Smooth muscle cell (in vitro differentiated cells): ENCODE measurements at regions not wholly inside any gene's neighbourhood (a gene's known extent, or its start where the extent isn't known, plus 50 kb on each side); places are given as distances from the start of the nearest gene placed in this dataset. TPM values are rescaled to one million over a fixed set of nuclear protein-coding genes. Genes with fewer than 3 reads are reported as not detected.

Experiments used
- DNase-seq: peaks from one replicate; lab custom pipeline; 2025; ENCODE audit not compliant: unreplicated experiment; lab: John Stamatoyannopoulos, UW
- H2AFZ ChIP-seq: fragments of 200-600 bp; sonication (generic); 2 replicates; pipeline ENCODE4 v1.6.0; 2016; ENCODE audit warnings: antibody characterized with exemption, low read depth, mild to moderate bottlenecking
- H3F3A ChIP-seq: fragments of 200-600 bp; sonication (generic); 2 replicates; pipeline ENCODE4 v1.6.0; 2017; ENCODE audit warnings: antibody characterized with exemption, low read depth
- H3K27ac ChIP-seq: fragments of 200-600 bp; sonication (generic); 2 replicates; pipeline ENCODE4 v1.5.1; 2016; ENCODE audit warnings: low read depth, mild to moderate bottlenecking
- H3K27me3 ChIP-seq: fragments of 200-600 bp; sonication (generic); 2 replicates; pipeline ENCODE4 v1.6.1; 2016; ENCODE audit warnings: low read depth, mild to moderate bottlenecking
- H3K36me3 ChIP-seq: fragments of 200-600 bp; sonication (generic); 2 replicates; pipeline ENCODE4 v1.5.1; 2016; ENCODE audit warnings: low read depth
- H3K4me1 ChIP-seq: fragments of 200-600 bp; sonication (generic); 2 replicates; pipeline ENCODE4 v1.5.1; 2016; ENCODE audit warnings: low read depth
- H3K4me2 ChIP-seq: fragments of 200-600 bp; sonication (generic); 2 replicates; pipeline ENCODE4 v1.6.0; 2016; ENCODE audit warnings: mild to moderate bottlenecking
- H3K4me3 ChIP-seq: fragments of 200-600 bp; sonication (generic); 2 replicates; pipeline ENCODE4 v1.5.1; 2016; ENCODE audit warnings: mild to moderate bottlenecking
- H3K79me2 ChIP-seq: fragments of 200-600 bp; sonication (generic); 2 replicates; pipeline ENCODE4 v1.6.0; 2016; ENCODE audit warnings: low read depth, mild to moderate bottlenecking
- H3K9ac ChIP-seq: fragments of 200-600 bp; sonication (generic); 2 replicates; pipeline ENCODE4 v1.6.0; 2016; ENCODE audit warnings: low read depth
- H3K9me3 ChIP-seq: fragments of 200-600 bp; sonication (generic); replicated peaks from 2 replicates; pipeline ENCODE4 v1.5.1; 2016; ENCODE audit warnings: low read depth
- H4K20me1 ChIP-seq: fragments of 200-600 bp; sonication (generic); 2 replicates; pipeline ENCODE4 v1.6.0; 2016; ENCODE audit warnings: low read depth
- CTCF ChIP-seq: fragments of 200-600 bp; sonication (generic); IDR thresholded peaks from 2 replicates; pipeline ENCODE4 v1.5.1; 2017; ENCODE audit warnings: borderline replicate concordance, mild to moderate bottlenecking, antibody characterized with exemption; ENCODE audit not compliant: insufficient read depth, poor library complexity, severe bottlenecking
- WGBS: methylation state at CpG from one replicate; pipeline ENCODE4 v1.1.7; 2016; ENCODE audit warnings: low lambda C conversion rate; 5-methylcytosine and 5-hydroxymethylcytosine counted together
- small RNA-seq: library from RNA; depleted of rRNA; stranded (forward); fragments of <200 nt; gene quantifications from one replicate; pipeline ENCODE3, GENCODE V24; 2014

- no peak overlapping the region for H3K9ac ChIP-seq
- TF ChIP-seq CTCF = no peak
- no peaks in the 10 kb centered on the region for H3F3A ChIP-seq
- no peaks in the 10 kb centered on the region for H3K27me3 ChIP-seq
- H4K20me1 ChIP-seq = no peaks in the 10 kb centered on the region
- DNase-seq = no peak
- no peaks in the 10 kb centered on the region for H3K4me1 ChIP-seq
- H3K4me2 ChIP-seq = no peak overlapping the region
- H3K36me3 ChIP-seq = no peaks in the 10 kb centered on the region
- 44% methylated on average over 2 of the region's 2 CpGs for WGBS
- no peaks in the 10 kb centered on the region for H3K79me2 ChIP-seq
- H3K27ac ChIP-seq = no peak overlapping the region
- no peak overlapping the region for H3K4me3 ChIP-seq
- no peaks in the 10 kb centered on the region for H3K9me3 ChIP-seq
- H2AFZ ChIP-seq = no peak overlapping the region
Measured at GRCh38 chr1:164907666-164908065, 348.7 kb downstream of the PBX1 start.

GRCh38 chr1:164905869-164906268 lies 346.9 kb downstream of the PBX1 start:
- Histone ChIP-seq H2AFZ (no peak overlapping the region), H3K27ac (no peak overlapping the region), H3K79me2 (no peaks in the 10 kb centered on the region), H3K4me3 (no peak overlapping the region), H3K36me3 (no peaks in the 10 kb centered on the region), H3K27me3 (no peaks in the 10 kb centered on the region), H3K9ac (no peak overlapping the region), H3K4me1 (no peaks in the 10 kb centered on the region), H3F3A (no peaks in the 10 kb centered on the region), H4K20me1 (no peaks in the 10 kb centered on the region), H3K4me2 (no peak overlapping the region), H3K9me3 (no peaks in the 10 kb centered on the region)
- no peak for TF ChIP-seq CTCF
- DNase-seq = no peak
- 91% methylated on average over 9 of the region's 9 CpGs for WGBS

- no peak for TF ChIP-seq CTCF
- Histone ChIP-seq H2AFZ (no peak overlapping the region), H3K27me3 (no peaks in the 10 kb centered on the region), H3K4me2 (no peak overlapping the region), H3K9me3 (no peaks in the 10 kb centered on the region), H3F3A (no peaks in the 10 kb centered on the region), H4K20me1 (no peaks in the 10 kb centered on the region), H3K79me2 (no peaks in the 10 kb centered on the region), H3K27ac (no peak overlapping the region), H3K36me3 (no peaks in the 10 kb centered on the region), H3K4me1 (no peaks in the 10 kb centered on the region), H3K4me3 (no peak overlapping the region), H3K9ac (no peak overlapping the region)
- no peak for DNase-seq
- WGBS = 78% methylated on average over 2 of the region's 2 CpGs
Measured at GRCh38 chr1:164902491-164902890, 343.5 kb downstream of the PBX1 start.

Small RNA genes lying in the stretch of these regions (small RNA-seq; reads per million reads assigned to genes)
- gene RNU6-755P = not detected
